ENCODE measurements at regions not wholly inside any gene's neighbourhood (a gene's known extent, or its start where the extent isn't known, plus 50 kb on each side); places are given as distances from the start of the nearest gene placed in this dataset.

- no peak for DNase-seq (ENCODE audit: low spot score)
These were observed 265.7 kb upstream of the CLEC14A start for GRCh38 chr14:38521591-38521990.

- no peak for DNase-seq (ENCODE audit: low spot score)
These were observed 261.5 kb upstream of the CLEC14A start for GRCh38 chr14:38517426-38517825.

GRCh38 chr14:38512236-38512635, 256.3 kb upstream of the CLEC14A start:
- DNase-seq (ENCODE audit: low spot score) = no peak

GRCh38 chr14:38507299-38507698, 251.4 kb upstream of the CLEC14A start:
- DNase-seq (ENCODE audit: low spot score) = no peak

- no peak for DNase-seq (ENCODE audit: low spot score)
These were observed 250.0 kb upstream of the CLEC14A start for GRCh38 chr14:38505973-38506249.

- DNase-seq (ENCODE audit: low spot score) = no peak
These were observed 249.5 kb upstream of the CLEC14A start for GRCh38 chr14:38505221-38505972.

- DNase-seq (ENCODE audit: low spot score) = no peak
These were observed 248.3 kb upstream of the CLEC14A start for GRCh38 chr14:38504175-38504574.

GRCh38 chr14:38502239-38502638, 246.3 kb upstream of the CLEC14A start:
- no peak for DNase-seq (ENCODE audit: low spot score)

- no peak for DNase-seq (ENCODE audit: low spot score)
These were observed 244.2 kb upstream of the CLEC14A start for GRCh38 chr14:38500125-38500524.

GRCh38 chr14:38496092-38496491, 240.2 kb upstream of the CLEC14A start:
- no peak for DNase-seq (ENCODE audit: low spot score)

GRCh38 chr14:38490273-38490672, 234.4 kb upstream of the CLEC14A start:
- no peak for DNase-seq (ENCODE audit: low spot score)

GRCh38 chr14:38485026-38485425, 229.1 kb upstream of the CLEC14A start:
- DNase-seq (ENCODE audit: low spot score) = no peak

- peak; percentile 4 for DNase-seq (ENCODE audit: low spot score)
These were observed 226.2 kb upstream of the CLEC14A start for GRCh38 chr14:38481952-38482678.

- DNase-seq (ENCODE audit: low spot score) = no peak
These were observed 213.3 kb upstream of the CLEC14A start for GRCh38 chr14:38469156-38469555.

- no peak for DNase-seq (ENCODE audit: low spot score)
These were observed 186.3 kb upstream of the CLEC14A start for GRCh38 chr14:38442208-38442607.

- DNase-seq (ENCODE audit: low spot score) = no peak
These were observed 176.3 kb upstream of the CLEC14A start for GRCh38 chr14:38432186-38432585.

GRCh38 chr14:38431156-38431555, 175.3 kb upstream of the CLEC14A start:
- DNase-seq (ENCODE audit: low spot score) = no peak

- no peak for DNase-seq (ENCODE audit: low spot score)
These were observed 174.6 kb upstream of the CLEC14A start for GRCh38 chr14:38430522-38430921.

GRCh38 chr14:38425324-38425976, 169.6 kb upstream of the CLEC14A start:
- DNase-seq (ENCODE audit: low spot score) = no peak

- DNase-seq (ENCODE audit: low spot score) = no peak
These were observed 164.2 kb upstream of the CLEC14A start for GRCh38 chr14:38420048-38420447.

GRCh38 chr14:38419579-38419978, 163.7 kb upstream of the CLEC14A start:
- DNase-seq (ENCODE audit: low spot score) = no peak

- DNase-seq (ENCODE audit: low spot score) = no peak
These were observed 156.8 kb upstream of the CLEC14A start for GRCh38 chr14:38412654-38413053.

GRCh38 chr14:38410442-38410841, 154.5 kb upstream of the CLEC14A start:
- DNase-seq (ENCODE audit: low spot score) = no peak

Measured in RKO (cell line).